ENCODE measurements at regions not wholly inside any gene's neighbourhood (a gene's known extent, or its start where the extent isn't known, plus 50 kb on each side); places are given as distances from the start of the nearest gene placed in this dataset.

GRCh38 chr22:48070760-48071159, 1308.3 kb downstream of the TBC1D22A start:
- Histone ChIP-seq H3K4me1 (no peaks in the 10 kb centered on the region), H3K9me3 (no peaks in the 10 kb centered on the region), H3K27me3 (ENCODE audit: insufficient read depth in 3 of 3, low read length in 2 of 3) (peaks cover 0 to 12% (median 3%) of the 10 kb centered on the region in 3 donors), H3K27ac (no peak overlapping the region), H3K4me3 (no peak overlapping the region), H3K36me3 (ENCODE audit: insufficient read depth in 1 of 2, low read depth in 1 of 2) (no peaks in the 10 kb centered on the region)
- TF ChIP-seq, protein P1, sequence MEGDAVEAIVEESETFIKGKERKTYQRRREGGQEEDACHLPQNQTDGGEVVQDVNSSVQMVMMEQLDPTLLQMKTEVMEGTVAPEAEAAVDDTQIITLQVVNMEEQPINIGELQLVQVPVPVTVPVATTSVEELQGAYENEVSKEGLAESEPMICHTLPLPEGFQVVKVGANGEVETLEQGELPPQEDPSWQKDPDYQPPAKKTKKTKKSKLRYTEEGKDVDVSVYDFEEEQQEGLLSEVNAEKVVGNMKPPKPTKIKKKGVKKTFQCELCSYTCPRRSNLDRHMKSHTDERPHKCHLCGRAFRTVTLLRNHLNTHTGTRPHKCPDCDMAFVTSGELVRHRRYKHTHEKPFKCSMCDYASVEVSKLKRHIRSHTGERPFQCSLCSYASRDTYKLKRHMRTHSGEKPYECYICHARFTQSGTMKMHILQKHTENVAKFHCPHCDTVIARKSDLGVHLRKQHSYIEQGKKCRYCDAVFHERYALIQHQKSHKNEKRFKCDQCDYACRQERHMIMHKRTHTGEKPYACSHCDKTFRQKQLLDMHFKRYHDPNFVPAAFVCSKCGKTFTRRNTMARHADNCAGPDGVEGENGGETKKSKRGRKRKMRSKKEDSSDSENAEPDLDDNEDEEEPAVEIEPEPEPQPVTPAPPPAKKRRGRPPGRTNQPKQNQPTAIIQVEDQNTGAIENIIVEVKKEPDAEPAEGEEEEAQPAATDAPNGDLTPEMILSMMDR (IDR thresholded peaks at IDR 0.05) = no peak
- intact Hi-C loops (cut with DNase I) = no loop called here
- 79 to 86% (median 82%) methylated on average over 4 of the region's 4 CpGs for WGBS, 3 donors
- ATAC-seq = no peak
- DNase-seq = no peak

GRCh38 chr22:48070083-48070482, 1307.6 kb downstream of the TBC1D22A start:
- Histone ChIP-seq H3K36me3 (ENCODE audit: insufficient read depth in 1 of 2, low read depth in 1 of 2) (no peaks in the 10 kb centered on the region), H3K4me1 (no peaks in the 10 kb centered on the region), H3K27ac (no peak overlapping the region), H3K4me3 (no peak overlapping the region), H3K9me3 (no peaks in the 10 kb centered on the region), H3K27me3 (ENCODE audit: insufficient read depth in 3 of 3, low read length in 2 of 3) (peaks cover 0 to 9% (median 3%) of the 10 kb centered on the region in 3 donors)
- TF ChIP-seq, protein P1 (IDR thresholded peaks at IDR 0.05) = no peak
- WGBS, 3 donors = 73 to 82% (median 81%) methylated on average over 9 of the region's 9 CpGs
- no peak for ATAC-seq
- intact Hi-C loops (cut with DNase I) = no loop called here
- DNase-seq = no peak

DNA sequence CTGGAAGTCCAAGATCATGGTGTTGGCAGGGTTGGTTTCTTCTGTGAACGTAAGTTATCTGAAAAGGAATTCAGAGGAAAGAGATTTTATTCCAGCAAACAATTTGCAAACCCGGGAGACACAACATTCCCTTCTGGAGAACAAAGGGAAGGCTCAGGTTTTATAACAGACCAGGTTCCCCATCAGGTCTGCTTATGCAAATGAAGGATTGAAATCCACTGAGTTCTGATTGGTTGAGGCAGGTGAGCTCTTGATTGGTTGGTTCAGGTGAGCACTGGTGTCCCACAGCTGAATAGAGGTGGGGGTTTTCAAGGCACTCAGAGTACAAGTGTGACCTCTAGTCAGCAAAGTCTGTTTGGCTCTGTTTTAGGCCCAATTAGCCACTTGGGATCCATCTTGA, 1306.8 kb downstream of the TBC1D22A start:
- Histone ChIP-seq H3K36me3 (ENCODE audit: insufficient read depth in 1 of 2, low read depth in 1 of 2) (no peaks in the 10 kb centered on the region), H3K27me3 (ENCODE audit: insufficient read depth in 3 of 3, low read length in 2 of 3) (peaks cover 0 to 3% (median 1%) of the 10 kb centered on the region in 3 donors), H3K4me3 (no peak overlapping the region), H3K27ac (no peak overlapping the region), H3K4me1 (no peaks in the 10 kb centered on the region), H3K9me3 (no peaks in the 10 kb centered on the region)
- intact Hi-C loops (cut with DNase I) = no loop called here
- WGBS, 3 donors = 83 to 91% (median 91%) methylated on average over 2 of the region's 2 CpGs
- DNase-seq (peak in 1 of 2 donors; percentile 2), ATAC-seq (no peak)
- TF ChIP-seq, protein P1 (IDR thresholded peaks at IDR 0.05) = no peak

GRCh38 chr22:48068323-48068885, 1306.0 kb downstream of the TBC1D22A start:
- peak in 1 of 2 donors; percentile 17 for DNase-seq
- no peak for ATAC-seq
- no peaks in the 10 kb centered on the region for H3K9me3 ChIP-seq
- intact Hi-C loops (cut with DNase I) = no loop called here
- H3K4me3 ChIP-seq = no peak overlapping the region
- peaks cover 0 to 3% (median 0%) of the 10 kb centered on the region in 3 donors for H3K27me3 ChIP-seq (ENCODE audit: insufficient read depth in 3 of 3, low read length in 2 of 3)
- TF ChIP-seq, protein P1 (IDR thresholded peaks at IDR 0.05) = no peak
- 80 to 81% (median 81%) methylated on average over 18 of the region's 18 CpGs for WGBS, 3 donors
- no peaks in the 10 kb centered on the region for H3K36me3 ChIP-seq (ENCODE audit: insufficient read depth in 1 of 2, low read depth in 1 of 2)
- no peaks in the 10 kb centered on the region for H3K4me1 ChIP-seq
- no peak overlapping the region for H3K27ac ChIP-seq

DNA sequence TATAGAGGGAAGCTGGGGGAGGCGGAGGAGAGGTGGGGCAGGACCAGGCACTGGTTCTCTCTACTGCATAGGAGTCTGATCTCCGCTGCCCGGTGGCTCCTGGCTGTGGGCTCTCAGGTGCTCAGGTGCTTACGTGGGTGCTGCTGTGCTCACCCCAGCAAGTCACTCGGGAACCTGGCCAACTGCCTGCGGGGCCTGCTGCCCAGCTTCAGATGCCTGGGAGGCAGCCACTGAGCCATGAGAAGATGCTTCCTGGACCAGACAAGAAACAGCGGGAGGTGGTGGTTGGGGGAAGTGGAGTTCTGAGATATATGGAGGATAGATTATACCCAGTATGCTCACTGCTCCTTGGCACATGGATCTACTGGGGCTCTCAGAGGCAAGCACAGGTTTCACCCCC, 1303.4 kb downstream of the TBC1D22A start:
- TF ChIP-seq, protein P1 (IDR thresholded peaks at IDR 0.05) = no peak
- intact Hi-C loops (cut with DNase I) = no loop called here
- DNase-seq = no peak
- ATAC-seq = no peak
- H3K27me3 ChIP-seq (ENCODE audit: insufficient read depth in 3 of 3, low read length in 2 of 3) = no peaks in the 10 kb centered on the region
- H3K9me3 ChIP-seq = no peaks in the 10 kb centered on the region
- no peaks in the 10 kb centered on the region for H3K36me3 ChIP-seq (ENCODE audit: insufficient read depth in 1 of 2, low read depth in 1 of 2)
- 80 to 88% (median 86%) methylated on average over 7 of the region's 7 CpGs for WGBS, 3 donors
- H3K27ac ChIP-seq = no peak overlapping the region
- H3K4me1 ChIP-seq = no peaks in the 10 kb centered on the region
- H3K4me3 ChIP-seq = no peak overlapping the region

Data from psoas muscle (tissue), 7 donors.